HG03175 (cell line): ENCODE measurements at regions not wholly inside any gene's neighbourhood (a gene's known extent, or its start where the extent isn't known, plus 50 kb on each side); places are given as distances from the start of the nearest gene placed in this dataset.

Experiments
- ATAC-seq: cut with Tn5 transposase; IDR thresholded peaks from one replicate; pipeline ENCODE4 v1.9.1; 2021; ENCODE audit warnings: mild to moderate bottlenecking, moderate library complexity; ENCODE audit not compliant: unreplicated experiment

DNA sequence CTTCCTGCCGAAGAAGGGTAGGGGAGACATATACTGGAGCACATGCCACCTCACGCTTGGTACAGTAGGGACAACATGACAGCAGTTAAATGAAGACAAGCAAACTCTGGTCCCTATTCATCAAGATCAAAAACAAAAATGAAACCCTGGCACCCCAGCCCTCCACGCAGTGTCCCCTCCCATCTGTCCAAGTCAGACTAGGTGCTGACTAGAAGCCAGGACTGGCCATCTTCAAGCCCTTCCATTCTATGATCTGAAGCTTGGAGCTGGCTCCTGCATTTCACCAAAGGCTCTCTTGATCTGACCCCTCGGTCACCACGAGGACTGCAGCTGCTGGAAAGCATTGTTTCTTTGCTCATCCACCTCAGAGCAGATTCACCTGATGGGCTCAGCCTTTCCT, 158.9 kb upstream of the GGTLC1 start:
- ATAC-seq: no peak

DNA sequence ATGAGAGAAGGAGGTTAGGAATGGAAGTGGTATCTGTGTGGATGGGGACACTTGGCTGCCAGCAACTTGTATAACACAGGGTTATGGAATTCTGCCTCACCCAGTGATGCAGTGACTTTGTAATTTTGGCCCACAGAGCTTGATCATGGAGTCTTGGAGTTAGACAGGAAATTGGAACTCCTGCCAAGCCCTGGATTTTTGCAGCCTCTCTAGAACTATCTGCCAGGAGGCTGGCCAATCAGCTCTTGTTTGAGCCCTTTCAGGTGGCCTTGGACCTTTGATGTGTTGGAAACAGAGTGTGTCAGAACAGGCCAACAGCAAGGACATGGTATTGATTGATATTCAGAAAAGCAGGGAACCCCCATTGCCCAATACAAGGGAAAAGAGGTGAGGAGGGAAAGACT, 157.7 kb upstream of the GGTLC1 start:
- ATAC-seq: no peak

DNA sequence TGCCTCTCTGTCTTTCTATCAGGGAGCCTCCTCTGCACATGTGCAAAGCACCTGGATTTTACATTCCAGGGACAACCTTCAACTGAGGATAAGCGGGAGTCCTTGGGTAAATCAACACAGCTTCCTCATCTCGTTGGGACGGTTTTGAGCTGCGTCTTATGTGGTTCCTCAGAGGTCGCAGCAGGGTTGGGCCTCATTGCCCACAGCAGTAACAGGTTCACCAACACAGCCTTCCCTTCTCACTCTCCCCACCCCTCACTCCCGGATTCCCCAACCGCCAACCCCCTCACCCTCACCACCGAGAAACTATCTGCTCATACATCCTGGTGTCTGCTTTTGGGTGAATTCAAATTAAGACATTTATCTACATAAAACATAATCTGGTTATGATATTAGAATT, 155.8 kb upstream of the GGTLC1 start:
- no peak for ATAC-seq

DNA sequence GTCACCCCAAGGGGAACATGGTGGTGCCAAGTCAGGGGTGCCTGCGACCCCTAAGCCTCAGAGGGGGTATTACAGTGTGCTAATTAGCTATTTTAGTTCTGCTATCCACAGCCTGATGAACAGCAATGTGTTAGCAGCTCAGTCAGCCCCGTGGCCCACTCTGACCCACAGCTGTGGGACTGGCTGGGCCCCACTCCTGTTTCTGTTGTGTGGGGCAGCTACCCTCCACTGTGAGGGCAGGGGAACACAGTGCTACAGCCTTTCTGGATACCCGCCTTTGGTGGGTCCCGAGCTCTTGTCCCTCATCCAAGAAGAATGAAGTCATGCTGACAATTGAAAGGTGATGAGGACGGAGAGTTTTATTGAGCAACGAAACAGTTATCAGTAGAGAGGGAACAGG, 152.5 kb upstream of the GGTLC1 start:
- no peak for ATAC-seq

DNA sequence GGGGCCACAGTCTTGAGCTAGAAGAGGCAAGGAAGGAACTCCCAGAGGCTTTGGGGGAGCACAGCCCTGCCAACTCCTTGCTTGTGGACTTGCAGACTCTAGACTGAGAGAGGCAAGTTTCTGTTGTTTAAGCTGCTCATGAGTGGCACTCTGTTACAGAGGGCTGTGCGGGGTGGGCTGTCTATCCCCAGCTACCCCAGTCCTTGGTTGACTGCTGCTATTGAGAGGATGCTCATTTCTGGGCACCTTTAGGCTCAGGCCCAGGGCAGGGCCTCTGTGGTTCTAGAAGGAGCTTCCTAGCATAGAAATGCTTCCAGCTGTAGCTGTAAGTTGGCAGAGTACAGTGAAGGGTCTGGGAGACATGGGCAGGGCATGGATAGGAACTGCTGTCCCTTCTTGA, 151.3 kb upstream of the GGTLC1 start:
- ATAC-seq: no peak

DNA sequence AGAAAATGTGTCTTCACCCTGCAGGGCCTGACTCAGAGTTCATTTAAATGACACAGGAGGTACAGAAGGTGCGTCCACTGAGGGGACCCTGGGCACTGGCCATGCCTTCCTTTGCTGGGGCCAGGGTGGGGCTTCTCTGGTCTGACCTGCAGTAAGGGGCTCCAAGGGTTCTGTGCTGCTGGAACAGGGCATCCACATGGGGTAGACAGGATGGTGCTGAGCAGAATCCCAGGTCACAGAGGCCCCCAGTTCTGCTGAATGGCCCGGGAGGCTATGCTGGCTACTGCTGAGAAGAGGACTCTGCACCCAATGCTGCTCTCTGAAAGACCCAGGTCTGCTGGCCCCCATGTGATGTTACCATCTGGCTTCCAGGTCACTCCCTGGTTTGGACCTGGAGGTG, 150.4 kb upstream of the GGTLC1 start:
- ATAC-seq: no peak

DNA sequence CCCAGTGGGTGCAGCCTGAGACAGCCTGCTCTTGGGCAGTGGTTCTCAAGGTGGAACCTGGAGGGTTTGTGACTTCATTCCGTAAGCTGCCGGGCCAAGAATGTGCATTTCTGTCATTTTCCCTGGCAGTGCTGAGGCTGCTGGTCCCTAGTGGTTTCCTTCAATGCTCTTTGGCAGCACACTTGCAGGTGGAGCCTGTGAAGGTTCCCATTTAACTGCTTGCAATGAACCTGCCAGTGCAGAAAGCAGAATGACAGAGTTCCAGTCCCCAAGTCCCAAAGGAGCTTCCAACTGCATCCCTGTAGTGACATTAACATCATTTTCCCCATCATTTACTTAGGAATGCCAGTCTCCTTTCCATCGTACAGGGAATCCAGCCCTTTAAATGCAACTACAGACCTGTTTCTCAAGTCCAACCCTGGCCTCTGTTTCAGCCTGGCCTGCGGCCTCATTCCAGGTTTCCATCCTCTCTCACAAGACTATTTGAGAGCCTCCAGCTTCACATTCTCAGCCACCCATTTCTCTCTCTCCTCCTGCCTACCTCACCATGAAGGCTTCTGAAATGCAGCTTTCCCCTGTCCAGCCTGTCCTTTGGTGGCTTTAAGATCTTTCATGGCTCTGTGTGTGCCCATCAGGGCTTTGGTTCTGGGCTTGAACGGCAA, 149.7 kb upstream of the GGTLC1 start:
- no peak for ATAC-seq

DNA sequence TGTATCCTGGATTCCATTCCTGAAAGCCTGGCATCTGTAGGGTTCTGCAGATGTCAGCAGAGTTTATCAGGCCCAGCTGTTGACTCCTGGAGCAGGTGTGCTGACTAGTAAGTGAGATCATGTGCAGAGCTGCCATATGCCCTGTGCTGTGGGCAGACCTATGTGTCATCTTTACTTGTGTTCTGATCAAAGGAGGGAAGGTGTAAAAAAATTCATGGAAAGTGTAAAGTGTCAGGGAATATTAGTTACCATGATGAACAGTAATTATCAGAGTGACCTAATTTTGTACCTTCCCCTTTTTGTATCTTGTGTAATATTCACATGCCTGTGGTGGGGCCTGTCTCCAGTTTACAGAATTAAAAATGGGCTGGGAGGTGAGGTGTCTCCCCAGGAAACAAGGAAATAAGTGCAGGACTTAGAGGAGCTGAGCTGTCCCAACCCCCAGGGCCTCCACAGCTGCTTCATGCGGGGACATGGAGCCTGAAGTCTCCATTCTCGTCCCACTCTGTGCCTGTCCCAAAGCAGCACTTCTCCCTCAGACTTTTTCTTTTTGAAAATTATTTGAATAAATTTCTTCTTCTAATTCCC, 148.2 kb upstream of the GGTLC1 start:
- ATAC-seq: no peak

DNA sequence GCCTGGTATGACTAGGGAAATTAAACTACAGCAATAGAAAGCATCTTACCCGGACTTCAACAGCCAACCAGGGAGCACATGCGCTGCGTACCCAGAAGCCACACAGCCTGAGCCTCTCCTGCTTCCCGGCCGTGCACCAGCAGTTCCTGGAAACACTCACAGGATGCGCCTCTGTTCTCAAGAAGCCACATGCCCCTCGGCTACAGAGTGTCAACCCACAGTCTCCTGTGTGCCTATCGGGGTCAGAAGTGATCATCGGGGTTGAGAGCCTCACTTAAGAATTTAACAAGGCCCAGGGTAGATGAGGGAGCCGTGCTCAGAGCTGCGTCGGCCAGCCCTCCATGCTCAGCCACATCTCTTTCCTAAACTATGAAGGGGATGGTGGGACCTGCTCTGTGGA, 147.2 kb upstream of the GGTLC1 start:
- no peak for ATAC-seq

DNA sequence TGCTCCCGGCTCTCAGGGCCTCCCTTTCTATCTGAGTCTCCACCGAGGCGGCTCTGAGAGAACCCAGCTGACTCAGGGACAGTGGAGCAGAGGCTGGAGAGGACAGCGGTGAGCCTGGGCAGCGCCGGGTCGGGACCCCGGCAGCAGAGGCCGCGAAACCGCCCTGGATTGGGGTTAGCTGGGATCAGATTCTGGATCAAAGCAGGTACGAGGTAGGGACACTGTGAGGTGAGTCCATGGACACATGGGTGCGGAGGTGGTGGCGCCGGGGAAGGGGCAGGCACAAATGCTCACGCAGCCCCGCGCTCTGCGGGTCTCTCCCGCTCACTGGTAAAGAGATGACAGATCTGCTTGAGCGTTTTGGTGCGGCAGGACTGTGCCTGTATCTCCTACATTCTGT, 146.4 kb upstream of the GGTLC1 start:
- ATAC-seq: no peak

DNA sequence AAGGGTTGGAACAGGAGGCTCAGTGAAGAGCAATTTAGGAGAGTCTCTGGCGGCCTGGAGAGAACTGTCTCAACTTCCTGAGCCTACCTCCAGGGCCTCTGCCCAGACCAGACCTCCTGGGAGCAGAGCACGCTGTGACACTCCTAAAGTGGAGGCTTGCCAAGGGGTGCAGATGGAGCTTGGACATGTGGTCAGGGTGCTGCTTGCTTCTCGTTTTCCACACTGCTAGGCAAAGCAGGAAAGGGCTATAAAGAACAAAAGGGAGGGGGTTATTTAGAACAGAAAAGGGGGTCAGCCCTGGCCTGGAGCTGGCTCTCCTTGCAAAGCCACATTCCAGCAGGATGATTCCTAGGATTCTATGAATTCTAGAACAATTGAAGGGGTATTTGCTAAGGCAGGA, 145.7 kb upstream of the GGTLC1 start:
- no peak for ATAC-seq

DNA sequence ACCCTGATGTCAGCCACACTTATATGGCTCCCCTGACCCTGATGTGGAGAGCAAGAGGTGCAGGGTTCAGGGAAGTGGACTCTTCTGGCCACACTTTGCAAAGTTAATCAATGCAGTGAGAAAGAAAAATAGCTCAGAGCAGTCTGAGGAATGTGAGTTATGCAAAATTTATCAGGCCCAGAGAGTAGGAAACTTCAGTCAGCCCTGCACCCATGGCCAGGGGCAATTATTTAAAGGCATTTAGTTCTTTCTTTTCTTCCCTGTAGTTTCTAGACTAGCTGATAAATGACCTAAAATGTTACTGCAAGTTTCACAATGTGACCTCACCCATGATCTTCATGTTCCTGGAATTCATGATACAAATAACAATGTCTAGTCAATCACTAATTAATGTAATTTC, 143.7 kb upstream of the GGTLC1 start:
- ATAC-seq: no peak

DNA sequence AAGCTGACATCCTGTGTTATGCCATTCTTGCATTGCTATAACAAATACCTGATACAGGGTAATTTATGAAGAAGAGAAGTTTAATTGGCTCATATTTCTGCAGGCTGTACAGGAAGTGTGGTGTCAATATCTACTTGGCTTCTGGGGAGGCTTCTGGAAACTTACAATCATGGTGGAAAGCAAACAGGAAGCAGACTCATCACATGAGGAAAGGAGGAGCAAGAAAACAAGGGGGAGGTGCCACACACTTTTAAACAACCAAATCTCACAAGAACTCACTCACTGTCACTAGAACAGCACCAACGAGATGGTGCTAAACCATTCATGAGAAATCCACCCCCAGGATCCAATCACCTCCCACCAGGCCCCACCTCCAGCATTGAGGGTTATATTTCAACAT, 143.1 kb upstream of the GGTLC1 start:
- ATAC-seq: no peak

DNA sequence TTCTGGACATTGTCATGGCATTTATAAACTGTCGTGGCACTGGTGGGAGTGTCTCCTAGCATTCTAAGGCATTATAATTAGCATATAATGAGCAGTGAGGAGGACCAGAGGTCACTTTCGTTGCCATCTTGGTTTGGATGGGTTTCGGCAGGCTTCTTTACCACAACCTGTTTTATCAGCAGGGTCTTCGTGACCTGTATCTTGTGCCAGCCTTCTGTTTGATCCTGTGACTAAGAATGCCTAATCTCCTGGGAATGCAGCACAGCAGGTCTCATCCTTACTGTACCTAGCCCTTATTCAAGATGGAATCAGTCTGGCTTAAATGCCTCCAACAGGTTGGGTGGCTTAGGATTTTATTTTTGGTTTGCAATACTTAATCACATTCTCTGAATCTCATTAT, 142.7 kb upstream of the GGTLC1 start:
- ATAC-seq: no peak

DNA sequence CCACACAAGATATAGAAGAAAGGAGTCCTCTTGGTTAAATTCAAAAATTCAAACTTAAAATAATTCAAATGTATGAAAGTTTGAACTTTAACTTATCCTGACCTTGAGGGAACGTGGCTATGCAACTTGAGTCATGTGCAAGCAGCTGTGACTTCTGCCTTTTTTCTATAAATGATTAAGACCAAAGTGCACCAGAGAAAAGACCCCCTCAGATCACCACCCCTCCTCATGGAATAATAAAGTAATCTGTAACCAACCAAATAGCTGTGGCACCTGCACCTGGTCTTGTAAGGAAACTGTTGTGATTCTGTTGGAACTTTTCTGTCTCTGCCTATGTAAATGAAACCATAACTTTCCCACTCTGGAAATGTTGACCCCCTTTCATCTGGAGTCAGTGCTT, 141.1 kb upstream of the GGTLC1 start:
- ATAC-seq: no peak

DNA sequence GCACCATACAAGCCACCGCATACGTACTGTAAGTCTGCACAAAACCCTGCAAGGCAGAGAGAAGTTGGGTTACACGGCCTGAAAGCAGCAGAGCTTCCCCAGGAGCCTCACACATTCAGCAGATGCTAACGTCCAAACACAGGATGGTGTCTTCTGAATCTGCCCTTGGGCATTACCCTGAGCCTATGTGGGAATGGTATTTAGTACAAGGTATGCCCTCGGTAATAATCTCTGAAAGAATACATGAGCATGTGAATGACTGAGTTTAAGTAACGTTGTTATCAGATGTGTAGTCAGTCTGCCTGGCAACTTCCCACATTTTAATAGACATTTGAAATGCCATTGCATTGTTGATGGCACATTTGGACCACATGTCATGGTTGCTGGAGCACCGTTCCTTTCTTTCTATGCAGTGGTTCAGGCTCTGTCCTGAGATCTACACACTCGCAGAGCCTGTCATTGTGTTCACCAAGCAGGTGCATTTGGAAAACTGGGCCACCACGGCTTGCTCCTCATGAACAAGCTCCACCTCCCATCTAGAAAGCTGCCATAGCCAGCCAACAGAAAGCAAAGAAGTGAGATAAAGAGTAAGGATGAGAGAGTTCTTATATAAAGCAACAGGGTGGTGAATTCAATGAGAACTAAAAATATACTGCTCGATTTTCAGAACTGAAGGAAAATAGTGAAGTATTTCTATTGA, 136.5 kb upstream of the GGTLC1 start:
- no peak for ATAC-seq

DNA sequence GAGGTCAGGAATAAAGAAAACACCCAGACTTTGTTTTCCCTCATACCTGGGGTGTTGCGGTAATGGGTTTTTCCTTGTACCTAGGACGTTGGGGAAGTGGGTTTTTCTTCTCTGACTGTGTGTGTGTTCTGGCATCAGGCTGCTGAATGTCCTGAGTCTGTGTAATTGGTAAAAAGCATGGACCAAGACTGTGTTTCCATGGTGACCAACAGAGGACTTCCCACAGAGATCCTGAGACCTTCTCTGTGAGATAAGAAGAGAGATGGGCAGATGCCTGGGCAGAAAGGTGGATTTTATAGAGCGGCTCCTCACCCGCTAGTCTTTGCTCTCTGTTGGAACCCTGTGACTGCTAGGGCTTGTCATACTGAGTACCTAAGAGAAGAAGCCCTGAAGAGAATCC, 135.4 kb upstream of the GGTLC1 start:
- no peak for ATAC-seq

DNA sequence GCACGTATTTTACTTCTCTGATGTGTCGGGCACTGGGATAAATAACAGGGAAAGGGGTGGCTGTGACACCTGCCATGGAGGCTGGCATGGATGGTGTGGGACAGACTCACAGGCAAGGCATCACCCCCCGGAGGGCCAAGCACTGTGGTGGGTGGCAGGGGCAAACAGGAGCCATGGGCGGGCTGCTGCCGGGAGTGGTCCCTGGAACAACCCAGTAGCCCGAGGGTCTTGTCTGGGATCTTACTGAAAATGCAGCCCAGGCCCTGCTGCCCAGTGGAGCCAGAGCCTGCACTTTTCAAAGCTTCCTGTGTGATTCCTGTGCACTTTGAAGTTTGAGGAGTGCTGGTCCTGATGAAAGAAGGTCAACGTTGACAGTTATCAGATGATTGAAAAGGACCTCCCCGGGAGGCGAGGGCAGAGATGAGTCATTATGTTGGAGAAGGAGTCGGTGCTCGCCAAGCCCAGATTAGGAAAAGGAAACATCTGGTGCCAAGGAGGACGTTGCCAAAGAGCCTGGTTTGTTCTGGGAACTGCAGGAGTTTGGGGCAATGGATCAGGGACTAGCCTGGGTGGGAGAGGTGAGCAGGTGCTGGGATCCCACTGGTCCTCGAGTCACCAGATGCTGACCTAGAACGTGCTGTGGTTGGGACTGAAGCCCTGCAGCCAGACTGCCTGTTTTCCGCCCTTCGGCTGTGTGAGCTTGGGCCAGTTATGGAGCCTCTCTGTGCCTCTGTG, 130.0 kb upstream of the GGTLC1 start:
- ATAC-seq: no peak

DNA sequence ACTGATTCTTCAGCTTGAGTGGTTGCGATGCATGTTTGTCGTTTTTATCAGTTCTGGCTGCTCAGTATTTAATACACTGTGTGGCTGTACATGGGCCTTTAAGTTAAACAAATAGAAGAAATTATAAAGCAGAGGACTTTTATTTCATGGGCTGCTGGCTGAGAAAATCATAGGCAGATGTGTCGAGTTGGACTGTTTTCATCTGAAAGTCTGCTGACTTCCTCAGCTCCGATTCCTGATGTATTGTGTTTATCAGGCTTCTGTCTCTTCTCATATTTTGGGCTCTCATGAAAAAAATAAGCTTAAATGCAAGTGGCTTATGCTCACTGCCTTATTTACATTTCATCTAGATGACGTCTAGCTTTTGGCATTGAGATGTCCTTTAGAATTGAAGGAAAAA, 129.5 kb upstream of the GGTLC1 start:
- ATAC-seq: no peak

DNA sequence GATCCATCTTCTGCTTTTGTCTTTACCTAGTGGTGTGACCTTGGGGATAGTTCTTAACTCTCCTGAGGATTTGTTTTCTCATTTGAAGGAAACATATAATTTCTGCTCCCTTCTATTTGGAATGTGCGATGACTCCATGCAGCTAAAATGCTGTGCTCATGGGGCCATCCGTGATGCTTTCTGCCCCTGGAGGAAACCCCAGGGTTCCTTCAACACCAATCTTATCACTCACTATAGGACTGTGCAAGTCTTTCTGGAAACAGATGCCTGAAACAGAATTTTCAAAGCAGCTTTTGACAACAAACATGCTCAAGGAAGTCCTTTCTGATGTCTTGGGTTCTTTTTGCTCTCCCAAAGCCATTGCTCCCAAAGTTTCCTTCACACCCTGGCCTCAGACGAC, 128.8 kb upstream of the GGTLC1 start:
- ATAC-seq: no peak

DNA sequence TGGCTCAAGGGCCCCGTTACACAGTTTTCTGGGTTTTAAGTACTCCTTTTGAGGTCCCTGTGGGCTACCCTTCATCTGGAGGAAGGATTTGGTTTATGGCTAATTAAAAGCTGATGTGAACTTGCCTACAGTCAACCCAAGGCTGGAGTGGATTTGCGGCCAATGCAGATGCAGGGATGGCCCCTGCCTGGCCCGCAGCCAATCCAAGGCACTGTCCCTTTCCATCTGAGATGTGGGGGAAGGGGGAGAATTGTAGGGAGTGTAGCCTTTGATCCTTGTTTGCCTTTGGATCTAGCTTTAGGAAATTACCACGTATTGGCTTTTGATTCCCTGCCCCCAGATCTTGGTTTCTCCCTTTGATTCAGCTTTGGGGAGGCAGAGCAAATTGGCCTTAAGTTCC, 128.0 kb upstream of the GGTLC1 start:
- no peak for ATAC-seq

DNA sequence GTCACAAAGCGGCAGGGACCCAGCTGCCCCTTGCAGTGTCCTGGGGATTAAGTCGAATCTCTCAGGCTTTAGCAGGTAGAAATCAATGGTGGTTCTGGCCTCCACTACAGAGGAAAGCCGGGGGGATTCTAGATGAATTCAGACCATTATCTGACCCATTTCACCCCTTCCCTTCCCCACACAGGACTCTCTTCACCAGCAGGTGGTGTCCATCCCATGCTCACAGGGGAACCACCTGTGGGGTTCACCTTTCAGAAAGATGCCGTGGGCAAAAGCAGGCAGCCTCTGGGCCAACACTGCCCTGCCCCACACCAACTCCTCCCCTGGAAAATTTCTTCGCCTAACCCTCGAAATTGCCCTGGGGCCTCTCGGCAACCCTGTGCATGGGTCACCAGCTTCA, 123.8 kb upstream of the GGTLC1 start:
- ATAC-seq: no peak
